ENCODE measurements at regions not wholly inside any gene's neighbourhood (a gene's known extent, or its start where the extent isn't known, plus 50 kb on each side); places are given as distances from the start of the nearest gene placed in this dataset.
"Not testable (repeated sequence)": the region's sequence is repeated elsewhere in the genome, so short reads cannot be mapped to it uniquely, and the experiment has no call there.

DNA sequence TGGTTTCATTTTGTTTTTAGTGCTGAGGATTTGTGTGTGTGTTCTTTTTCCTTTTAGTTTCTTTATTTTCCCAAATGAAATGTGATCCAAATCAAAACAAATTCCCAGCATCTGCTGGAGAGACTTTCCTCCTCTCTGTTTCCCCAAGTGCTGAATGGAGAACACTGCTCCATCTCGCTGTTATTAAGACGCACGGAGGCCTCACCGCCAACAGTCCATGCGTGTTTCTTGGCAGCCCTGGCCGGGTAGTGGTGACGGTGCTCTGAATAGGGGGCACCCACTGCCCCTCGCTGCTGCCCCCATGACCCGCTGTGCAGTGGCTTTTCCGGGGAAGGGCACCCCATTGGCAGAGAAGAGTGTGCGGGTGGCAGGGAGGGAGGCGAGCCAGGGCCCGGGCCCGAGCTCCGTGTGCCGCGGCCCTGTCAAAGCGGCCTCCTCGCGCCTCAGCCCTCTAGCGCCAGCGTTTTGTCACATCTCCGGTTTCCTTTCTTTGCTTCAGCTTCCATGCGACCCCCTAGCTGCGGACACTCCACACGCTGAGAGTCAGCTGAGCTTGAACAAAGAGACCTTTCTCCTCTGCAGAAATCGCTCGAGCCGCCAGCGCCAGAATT is 473.7 kb upstream of the SALL3 start:
- DNase-seq (ENCODE audit: extremely low read depth, low read depth), result no peak
- TF ChIP-seq, protein P1, sequence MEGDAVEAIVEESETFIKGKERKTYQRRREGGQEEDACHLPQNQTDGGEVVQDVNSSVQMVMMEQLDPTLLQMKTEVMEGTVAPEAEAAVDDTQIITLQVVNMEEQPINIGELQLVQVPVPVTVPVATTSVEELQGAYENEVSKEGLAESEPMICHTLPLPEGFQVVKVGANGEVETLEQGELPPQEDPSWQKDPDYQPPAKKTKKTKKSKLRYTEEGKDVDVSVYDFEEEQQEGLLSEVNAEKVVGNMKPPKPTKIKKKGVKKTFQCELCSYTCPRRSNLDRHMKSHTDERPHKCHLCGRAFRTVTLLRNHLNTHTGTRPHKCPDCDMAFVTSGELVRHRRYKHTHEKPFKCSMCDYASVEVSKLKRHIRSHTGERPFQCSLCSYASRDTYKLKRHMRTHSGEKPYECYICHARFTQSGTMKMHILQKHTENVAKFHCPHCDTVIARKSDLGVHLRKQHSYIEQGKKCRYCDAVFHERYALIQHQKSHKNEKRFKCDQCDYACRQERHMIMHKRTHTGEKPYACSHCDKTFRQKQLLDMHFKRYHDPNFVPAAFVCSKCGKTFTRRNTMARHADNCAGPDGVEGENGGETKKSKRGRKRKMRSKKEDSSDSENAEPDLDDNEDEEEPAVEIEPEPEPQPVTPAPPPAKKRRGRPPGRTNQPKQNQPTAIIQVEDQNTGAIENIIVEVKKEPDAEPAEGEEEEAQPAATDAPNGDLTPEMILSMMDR (IDR thresholded peaks at IDR 0.05; ENCODE audit: low read depth, low read length), result no peak

DNA sequence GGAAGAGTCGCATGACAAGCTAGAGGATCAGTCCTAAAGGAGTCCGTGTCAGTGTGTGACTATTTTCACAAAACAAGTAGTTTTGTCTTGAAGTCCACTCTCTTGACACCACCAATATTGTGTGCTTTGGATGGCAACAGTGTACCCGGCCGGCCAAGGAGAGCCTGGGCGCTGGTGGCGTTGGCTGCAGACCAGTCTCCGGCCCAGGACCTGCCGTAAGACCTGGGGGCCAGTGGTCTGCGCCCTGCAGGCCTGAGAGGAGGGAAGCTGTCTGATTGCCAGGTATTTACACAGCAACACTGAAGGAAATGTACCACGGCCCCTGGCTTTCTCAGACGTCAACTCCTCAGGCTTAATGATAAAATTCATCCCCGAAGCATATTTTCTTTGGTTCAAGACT is 472.4 kb upstream of the SALL3 start:
- no peak for DNase-seq (ENCODE audit: extremely low read depth, low read depth)
- TF ChIP-seq, protein P1 (IDR thresholded peaks at IDR 0.05; ENCODE audit: low read depth, low read length), result no peak

- DNase-seq (ENCODE audit: extremely low read depth, low read depth), result not testable (repeated sequence)
Measured at GRCh38 chr18:78508228-78508824, 471.3 kb upstream of the SALL3 start.

GRCh38 chr18:78510091-78510490 is 469.5 kb upstream of the SALL3 start:
- TF ChIP-seq, protein P1 (IDR thresholded peaks at IDR 0.05; ENCODE audit: low read depth, low read length), result no peak

DNA sequence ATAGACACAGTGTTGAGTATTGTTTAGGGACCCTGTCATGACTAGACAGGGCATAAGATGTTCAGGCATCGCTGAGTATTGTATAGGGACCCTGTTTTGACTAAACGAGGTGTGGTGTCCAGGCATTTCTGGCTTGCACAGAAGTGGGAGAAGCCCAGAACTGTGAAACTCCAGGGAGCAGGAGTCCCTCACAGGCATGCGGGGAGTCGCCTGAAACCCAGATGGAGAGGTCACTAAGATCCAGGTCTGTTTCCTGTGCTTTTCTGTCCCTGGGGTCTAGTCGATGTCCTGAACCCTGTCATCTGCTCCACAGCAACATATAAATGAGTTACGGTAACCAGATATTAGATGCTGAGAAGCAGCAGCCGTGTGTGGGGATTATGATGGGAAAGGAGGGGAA is 469.0 kb upstream of the SALL3 start:
- TF ChIP-seq, protein P1 (IDR thresholded peaks at IDR 0.05; ENCODE audit: low read depth, low read length), result no peak
- no peak for DNase-seq (ENCODE audit: extremely low read depth, low read depth)

More at GRCh38 chr18:78510091-78510490, 469.5 kb upstream of the SALL3 start:
- no peak for DNase-seq (ENCODE audit: extremely low read depth, low read depth)

GRCh38 chr18:78511666-78512601 is 467.7 kb upstream of the SALL3 start:
- TF ChIP-seq, protein P1 (IDR thresholded peaks at IDR 0.05; ENCODE audit: low read depth, low read length), result no peak
- no peak for DNase-seq (ENCODE audit: extremely low read depth, low read depth)

DNA sequence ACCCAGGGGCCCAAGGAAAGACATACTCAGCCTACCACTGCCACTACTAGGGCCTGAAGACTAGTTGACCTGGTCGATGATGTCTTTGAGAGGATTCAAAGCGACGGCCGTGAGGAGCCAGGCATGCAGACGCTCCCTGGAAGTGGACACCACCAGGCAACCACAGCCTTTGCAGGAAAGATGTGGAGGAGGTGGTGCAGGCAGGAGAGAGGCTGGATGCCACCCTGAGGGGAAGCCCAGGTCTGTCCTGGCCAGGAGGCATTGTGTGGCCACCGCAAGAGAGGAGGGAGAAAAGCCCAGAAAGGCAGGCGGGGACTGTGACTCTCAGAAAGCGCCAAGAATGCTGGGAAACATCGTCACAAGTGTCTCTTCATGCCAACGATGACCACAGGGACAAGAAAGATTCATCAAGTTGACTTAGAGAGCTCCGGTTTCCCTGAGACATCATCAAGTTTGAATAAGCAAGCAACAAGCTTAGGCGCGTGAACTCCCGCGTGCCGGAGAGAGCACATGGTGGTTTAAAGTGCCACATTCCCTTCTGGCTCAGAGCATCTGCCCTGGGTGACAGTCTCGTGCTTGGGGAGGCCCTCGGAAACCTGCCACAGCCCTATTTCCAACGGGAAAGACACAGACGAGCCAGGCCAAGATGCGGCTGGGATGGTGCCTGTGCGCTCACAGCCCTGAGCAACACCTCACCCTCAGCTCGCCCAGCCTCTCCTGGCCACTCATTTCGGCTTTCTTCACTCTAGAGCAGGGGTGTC is 464.5 kb upstream of the SALL3 start:
- DNase-seq (ENCODE audit: extremely low read depth, low read depth), result no peak
- TF ChIP-seq, protein P1 (IDR thresholded peaks at IDR 0.05; ENCODE audit: low read depth, low read length), result no peak

Measured in AG09319 (cell line).